ENCODE measurements at regions not wholly inside any gene's neighbourhood (a gene's known extent, or its start where the extent isn't known, plus 50 kb on each side); places are given as distances from the start of the nearest gene placed in this dataset.

DNA sequence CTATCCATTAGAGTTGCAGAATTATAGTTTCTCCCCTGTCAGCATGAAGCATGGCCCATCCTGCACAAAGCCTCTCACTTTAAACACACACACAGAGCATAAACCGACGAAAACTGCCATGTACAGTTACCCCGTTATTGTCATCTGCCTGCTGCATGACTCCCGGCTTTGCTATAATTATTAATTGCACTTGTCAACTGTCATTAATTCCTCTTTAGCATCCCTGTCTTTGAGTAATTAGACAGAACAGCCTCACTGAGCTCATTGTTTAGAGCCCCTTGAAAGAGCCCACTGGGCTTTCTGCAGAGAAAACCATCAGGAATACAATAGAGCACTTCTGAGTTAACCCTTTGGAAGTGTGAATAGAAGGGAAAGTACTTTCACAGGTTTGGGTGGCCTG lies 307.2 kb upstream of the SOX5 start (continued):
- no peak for TF ChIP-seq GATA4 (IDR thresholded peaks at IDR 0.05; ENCODE audit: borderline replicate concordance, low read depth)
- no peak for TF ChIP-seq MAZ (IDR thresholded peaks at IDR 0.05; ENCODE audit: borderline replicate concordance, low read depth, low read length)
- no peak for TF ChIP-seq MAZ (CRISPR knock-in tag; IDR thresholded peaks at IDR 0.05; ENCODE audit: low read depth)
- TF ChIP-seq PCBP1 (IDR thresholded peaks at IDR 0.05; ENCODE audit: borderline replicate concordance, low read depth, low read length): no peak

DNA sequence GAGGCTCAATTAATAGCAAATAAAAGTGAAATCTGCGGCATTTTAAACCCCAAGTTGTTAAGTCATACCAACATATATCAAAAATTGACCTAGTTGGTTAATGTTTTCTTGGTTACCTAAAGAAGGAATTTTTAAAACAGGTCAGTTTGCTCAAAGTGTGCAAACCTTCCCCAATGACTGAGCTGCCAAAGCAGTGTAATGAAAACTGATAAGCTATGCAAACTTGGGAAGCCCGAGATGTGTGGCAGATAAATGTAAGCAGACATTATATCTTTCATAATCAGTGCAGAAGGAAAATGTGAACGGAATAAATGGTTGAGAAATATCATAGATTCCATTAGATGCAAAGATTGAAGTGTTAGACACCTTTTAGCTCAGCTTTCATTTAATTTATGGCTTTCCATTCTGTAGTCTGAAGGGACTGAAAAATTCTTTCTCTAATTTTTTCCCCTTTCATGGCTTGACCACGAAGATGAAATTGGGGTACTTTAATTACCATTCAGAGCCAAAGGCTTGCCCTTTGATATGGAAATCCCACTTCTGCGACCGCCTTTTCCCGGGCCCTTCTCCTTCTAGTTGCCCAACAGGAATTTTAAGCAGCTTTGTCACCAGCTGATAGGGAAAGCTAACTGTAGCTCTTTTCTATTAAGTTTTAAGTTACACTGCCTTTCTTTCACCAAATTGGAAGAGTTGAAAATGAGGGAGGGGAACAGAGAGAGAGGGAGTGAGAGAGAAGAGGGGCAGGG lies 306.6 kb upstream of the SOX5 start:
- Histone ChIP-seq H3K36me3 (replicated peaks in 1 of 2; ENCODE audit: control insufficient read depth in 1 of 2, insufficient read depth in 2 of 2, low read length in 2 of 2) (no peaks in the 10 kb centered on the region), H3K9me3 (ENCODE audit: low read length) (no peaks in the 10 kb centered on the region), H3K27ac (ENCODE audit: extremely low read length, insufficient read depth, low read length) (no peak overlapping the region), H2AFZ (ENCODE audit: low read length) (no peak overlapping the region), H4K20me1 (ENCODE audit: insufficient read depth, low read length) (no peaks in the 10 kb centered on the region), H3K4me1 (ENCODE audit: insufficient read depth, low read length) (no peaks in the 10 kb centered on the region), H3K9ac (ENCODE audit: insufficient read depth, low read depth, low read length) (no peak overlapping the region), H3K4me2 (ENCODE audit: low read depth, low read length) (no peak overlapping the region), H3K27me3 (ENCODE audit: control insufficient read depth in 1 of 2, insufficient read depth in 2 of 2, low read length in 2 of 2) (peaks cover 0 to 5% of the 10 kb centered on the region in 2 experiments; a peak in 2 of 5 replicates), H3K4me3 (replicated peaks in 1 of 3; ENCODE audit: insufficient read depth in 1 of 3, low read depth in 2 of 3, low read length in 3 of 3) (no peak overlapping the region), H3K79me2 (ENCODE audit: insufficient read depth, low read length) (no peaks in the 10 kb centered on the region)
- BruUV-seq (replicated peaks): no TSS peak
- in situ Hi-C loops (cut with HindIII; ENCODE audit: extremely low pct_ligation_motif_present, low pct_unique_long_range_greater_than_20kb) (no loop called here), intact Hi-C loops (cut with micrococcal nuclease; ENCODE audit: unreplicated experiment) (no loop called here)
- FAIRE-seq (no peak), DNase-seq (ENCODE audit: low spot score) (no peak), ATAC-seq (no peak)
- POLR2A ChIA-PET: no interaction called here
- no peak for TF ChIP-seq ZNF749 (CRISPR knock-in tag; IDR thresholded peaks at IDR 0.05; ENCODE audit: borderline replicate concordance)
- no peak for TF ChIP-seq CREBL2 (CRISPR knock-in tag; IDR thresholded peaks at IDR 0.05; ENCODE audit: borderline replicate concordance)
- TF ChIP-seq HNRNPK (IDR thresholded peaks at IDR 0.05; ENCODE audit: low read depth, low read length, poor library complexity, severe bottlenecking): no peak
- TF ChIP-seq ZNF7 (CRISPR knock-in tag; IDR thresholded peaks at IDR 0.05): no peak
- no peak for TF ChIP-seq JUNB (CRISPR knock-in tag; IDR thresholded peaks at IDR 0.05; ENCODE audit: borderline replicate concordance)
- no peak for TF ChIP-seq HNF4G (IDR thresholded peaks at IDR 0.05; ENCODE audit: borderline replicate concordance, low read depth, low read length)
- no peak for TF ChIP-seq HNF4G (CRISPR knock-in tag; IDR thresholded peaks at IDR 0.05; ENCODE audit: borderline replicate concordance, low read depth)
- CTCF ChIA-PET (ENCODE audit: low intra/inter-chr PET ratio, low total read pairs): no interaction called here
- 25% methylated on average over 7 of the region's 7 CpGs for WGBS (ENCODE audit: low lambda C conversion rate)

Measured in HepG2 (cell line).